ENCODE measurements at regions not wholly inside any gene's neighbourhood (a gene's known extent, or its start where the extent isn't known, plus 50 kb on each side); places are given as distances from the start of the nearest gene placed in this dataset.
A peak's percentile ranks its signal among the peaks of the same experiment; 100 is the strongest.

GRCh38 chr15:97566961-97567360, 393.5 kb upstream of the ARRDC4 start:
- peak overlapping the region; percentile 48 for H3K27ac ChIP-seq (ENCODE audit: low read depth, low read length)
- DNase-seq (ENCODE audit: low read depth in 4 of 6, low spot score in 6 of 6) = peak in 1 of 6 donors; percentile 24
- no peaks in the 10 kb centered on the region for H3K4me1 ChIP-seq (ENCODE audit: control insufficient read depth, insufficient read depth, low read length)
- H3K9me3 ChIP-seq (ENCODE audit: control insufficient read depth, insufficient read depth, low read length) = no peaks in the 10 kb centered on the region
- H3K4me3 ChIP-seq (ENCODE audit: low read depth, low read length) = no peak overlapping the region
- no peaks in the 10 kb centered on the region for H3K36me3 ChIP-seq (ENCODE audit: control insufficient read depth, insufficient read depth, low read length)
- H3K27me3 ChIP-seq (ENCODE audit: control insufficient read depth, insufficient read depth, low read length) = no peaks in the 10 kb centered on the region

GRCh38 chr15:97567411-97567810, 393.1 kb upstream of the ARRDC4 start:
- Histone ChIP-seq H3K4me1 (ENCODE audit: control insufficient read depth, insufficient read depth, low read length) (no peaks in the 10 kb centered on the region), H3K9me3 (ENCODE audit: control insufficient read depth, insufficient read depth, low read length) (no peaks in the 10 kb centered on the region), H3K36me3 (ENCODE audit: control insufficient read depth, insufficient read depth, low read length) (no peaks in the 10 kb centered on the region), H3K4me3 (ENCODE audit: low read depth, low read length) (no peak overlapping the region), H3K27me3 (ENCODE audit: control insufficient read depth, insufficient read depth, low read length) (no peaks in the 10 kb centered on the region), H3K27ac (ENCODE audit: low read depth, low read length) (peak overlapping the region; percentile 48)
- no peak for DNase-seq (ENCODE audit: low read depth in 4 of 6, low spot score in 6 of 6)
- no CpG with 5 or more reads among the region's 1 CpG for WGBS (ENCODE audit: insufficient coverage)

GRCh38 chr15:97576929-97577645, 383.4 kb upstream of the ARRDC4 start:
- DNase-seq (ENCODE audit: low read depth in 4 of 6, low spot score in 6 of 6) = no peak
- peaks cover 1% of the 10 kb centered on the region for H3K9me3 ChIP-seq (ENCODE audit: control insufficient read depth, insufficient read depth, low read length)
- 80% methylated on average over 1 of the region's 5 CpGs for WGBS (ENCODE audit: insufficient coverage)

GRCh38 chr15:97585408-97585807, 375.1 kb upstream of the ARRDC4 start:
- no peaks in the 10 kb centered on the region for H3K9me3 ChIP-seq (ENCODE audit: control insufficient read depth, insufficient read depth, low read length)
- H3K4me1 ChIP-seq (ENCODE audit: control insufficient read depth, insufficient read depth, low read length) = no peaks in the 10 kb centered on the region
- no peak for DNase-seq (ENCODE audit: low read depth in 4 of 6, low spot score in 6 of 6)
- H3K27ac ChIP-seq (ENCODE audit: low read depth, low read length) = no peak overlapping the region
- 92% methylated on average over 5 of the region's 10 CpGs for WGBS (ENCODE audit: insufficient coverage)
- no peaks in the 10 kb centered on the region for H3K27me3 ChIP-seq (ENCODE audit: control insufficient read depth, insufficient read depth, low read length)
- H3K36me3 ChIP-seq (ENCODE audit: control insufficient read depth, insufficient read depth, low read length) = no peaks in the 10 kb centered on the region
- no peak overlapping the region for H3K4me3 ChIP-seq (ENCODE audit: low read depth, low read length)

More at GRCh38 chr15:97576929-97577645, 383.4 kb upstream of the ARRDC4 start:
- Histone ChIP-seq H3K36me3 (ENCODE audit: control insufficient read depth, insufficient read depth, low read length) (no peaks in the 10 kb centered on the region), H3K4me1 (ENCODE audit: control insufficient read depth, insufficient read depth, low read length) (no peaks in the 10 kb centered on the region), H3K27ac (ENCODE audit: low read depth, low read length) (no peak overlapping the region), H3K27me3 (ENCODE audit: control insufficient read depth, insufficient read depth, low read length) (no peaks in the 10 kb centered on the region), H3K4me3 (ENCODE audit: low read depth, low read length) (no peak overlapping the region)

GRCh38 chr15:97592778-97593177, 367.7 kb upstream of the ARRDC4 start:
- Histone ChIP-seq H3K9me3 (ENCODE audit: control insufficient read depth, insufficient read depth, low read length) (no peaks in the 10 kb centered on the region), H3K4me1 (ENCODE audit: control insufficient read depth, insufficient read depth, low read length) (no peaks in the 10 kb centered on the region), H3K4me3 (ENCODE audit: low read depth, low read length) (no peak overlapping the region), H3K36me3 (ENCODE audit: control insufficient read depth, insufficient read depth, low read length) (no peaks in the 10 kb centered on the region), H3K27ac (ENCODE audit: low read depth, low read length) (no peak overlapping the region), H3K27me3 (ENCODE audit: control insufficient read depth, insufficient read depth, low read length) (no peaks in the 10 kb centered on the region)
- DNase-seq (ENCODE audit: low read depth in 4 of 6, low spot score in 6 of 6) = peak in 1 of 6 donors; percentile 58
- WGBS (ENCODE audit: insufficient coverage) = 71% methylated on average over 3 of the region's 4 CpGs

- Histone ChIP-seq H3K9me3 (ENCODE audit: control insufficient read depth, insufficient read depth, low read length) (no peaks in the 10 kb centered on the region), H3K36me3 (ENCODE audit: control insufficient read depth, insufficient read depth, low read length) (no peaks in the 10 kb centered on the region), H3K27ac (ENCODE audit: low read depth, low read length) (no peak overlapping the region), H3K4me3 (ENCODE audit: low read depth, low read length) (no peak overlapping the region), H3K27me3 (ENCODE audit: control insufficient read depth, insufficient read depth, low read length) (no peaks in the 10 kb centered on the region), H3K4me1 (ENCODE audit: control insufficient read depth, insufficient read depth, low read length) (no peaks in the 10 kb centered on the region)
- peak in 1 of 6 donors; percentile 59 for DNase-seq (ENCODE audit: low read depth in 4 of 6, low spot score in 6 of 6)
- WGBS (ENCODE audit: insufficient coverage) = 76% methylated on average over 5 of the region's 5 CpGs
These were observed 362.7 kb upstream of the ARRDC4 start for GRCh38 chr15:97597801-97598200.

- no peaks in the 10 kb centered on the region for H3K4me1 ChIP-seq (ENCODE audit: control insufficient read depth, insufficient read depth, low read length)
- no peaks in the 10 kb centered on the region for H3K9me3 ChIP-seq (ENCODE audit: control insufficient read depth, insufficient read depth, low read length)
- 95% methylated on average over 2 of the region's 6 CpGs for WGBS (ENCODE audit: insufficient coverage)
- H3K27me3 ChIP-seq (ENCODE audit: control insufficient read depth, insufficient read depth, low read length) = no peaks in the 10 kb centered on the region
- H3K36me3 ChIP-seq (ENCODE audit: control insufficient read depth, insufficient read depth, low read length) = no peaks in the 10 kb centered on the region
- no peak overlapping the region for H3K4me3 ChIP-seq (ENCODE audit: low read depth, low read length)
- H3K27ac ChIP-seq (ENCODE audit: low read depth, low read length) = no peak overlapping the region
- DNase-seq (ENCODE audit: low read depth in 4 of 6, low spot score in 6 of 6) = peak in 1 of 6 donors; percentile 67
These were observed 362.1 kb upstream of the ARRDC4 start for GRCh38 chr15:97598353-97598798.

GRCh38 chr15:97600190-97600589, 360.3 kb upstream of the ARRDC4 start:
- no peaks in the 10 kb centered on the region for H3K9me3 ChIP-seq (ENCODE audit: control insufficient read depth, insufficient read depth, low read length)
- H3K4me3 ChIP-seq (ENCODE audit: low read depth, low read length) = no peak overlapping the region
- 100% methylated on average over 1 of the region's 5 CpGs for WGBS (ENCODE audit: insufficient coverage)
- H3K27ac ChIP-seq (ENCODE audit: low read depth, low read length) = no peak overlapping the region
- H3K4me1 ChIP-seq (ENCODE audit: control insufficient read depth, insufficient read depth, low read length) = no peaks in the 10 kb centered on the region
- no peaks in the 10 kb centered on the region for H3K27me3 ChIP-seq (ENCODE audit: control insufficient read depth, insufficient read depth, low read length)
- H3K36me3 ChIP-seq (ENCODE audit: control insufficient read depth, insufficient read depth, low read length) = no peaks in the 10 kb centered on the region
- no peak for DNase-seq (ENCODE audit: low read depth in 4 of 6, low spot score in 6 of 6)

GRCh38 chr15:97604677-97605076, 355.8 kb upstream of the ARRDC4 start:
- WGBS (ENCODE audit: insufficient coverage) = 64% methylated on average over 2 of the region's 2 CpGs
- Histone ChIP-seq H3K4me1 (ENCODE audit: control insufficient read depth, insufficient read depth, low read length) (no peaks in the 10 kb centered on the region), H3K9me3 (ENCODE audit: control insufficient read depth, insufficient read depth, low read length) (no peaks in the 10 kb centered on the region), H3K27ac (ENCODE audit: low read depth, low read length) (no peak overlapping the region), H3K4me3 (ENCODE audit: low read depth, low read length) (no peak overlapping the region), H3K27me3 (ENCODE audit: control insufficient read depth, insufficient read depth, low read length) (no peaks in the 10 kb centered on the region), H3K36me3 (ENCODE audit: control insufficient read depth, insufficient read depth, low read length) (no peaks in the 10 kb centered on the region)
- no peak for DNase-seq (ENCODE audit: low read depth in 4 of 6, low spot score in 6 of 6)

GRCh38 chr15:97615114-97615513, 345.4 kb upstream of the ARRDC4 start:
- WGBS (ENCODE audit: insufficient coverage) = 100% methylated on average over 1 of the region's 1 CpG
- peaks cover 8% of the 10 kb centered on the region for H3K9me3 ChIP-seq (ENCODE audit: control insufficient read depth, insufficient read depth, low read length)

More at GRCh38 chr15:97615114-97615513, 345.4 kb upstream of the ARRDC4 start:
- Histone ChIP-seq H3K27me3 (ENCODE audit: control insufficient read depth, insufficient read depth, low read length) (no peaks in the 10 kb centered on the region), H3K27ac (ENCODE audit: low read depth, low read length) (no peak overlapping the region), H3K36me3 (ENCODE audit: control insufficient read depth, insufficient read depth, low read length) (no peaks in the 10 kb centered on the region), H3K4me3 (ENCODE audit: low read depth, low read length) (no peak overlapping the region), H3K4me1 (ENCODE audit: control insufficient read depth, insufficient read depth, low read length) (no peaks in the 10 kb centered on the region)
- no peak for DNase-seq (ENCODE audit: low read depth in 4 of 6, low spot score in 6 of 6)

All from spinal cord (tissue), 9 donors.